Inflammatory macrophage treated with lipopolysaccharide for 4 hours (primary cell): ENCODE measurements at regions not wholly inside any gene's neighbourhood (a gene's known extent, or its start where the extent isn't known, plus 50 kb on each side); places are given as distances from the start of the nearest gene placed in this dataset.

Experiments used
- DNase-seq: peaks from one replicate; pipeline ENCODE4 v3.0.0-alpha.2; 2020

- DNase-seq, result no peak
These were observed 334.6 kb downstream of the MN1 start for GRCh38 chr22:27466778-27467438.

DNA sequence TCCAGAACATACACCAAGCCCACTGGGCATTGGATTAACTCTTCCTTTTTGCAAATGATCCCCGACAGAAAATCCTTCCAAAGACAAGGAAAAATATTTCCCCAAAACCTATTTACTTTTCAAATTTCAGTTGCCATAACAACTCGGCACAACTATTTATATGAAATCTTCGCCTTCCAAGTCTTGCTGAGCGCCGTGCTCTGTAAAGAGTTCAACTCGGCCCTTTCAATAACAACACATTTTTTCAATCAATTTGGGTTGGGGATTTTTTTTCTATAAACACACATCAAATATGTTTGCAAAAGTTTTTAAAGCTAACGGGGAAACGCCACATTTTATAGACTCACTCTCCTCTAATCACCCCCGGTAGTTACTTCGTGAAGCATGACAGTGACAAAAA, 333.8 kb downstream of the MN1 start:
- DNase-seq, result no peak

GRCh38 chr22:27468712-27469111, 332.8 kb downstream of the MN1 start:
- no peak for DNase-seq

- DNase-seq, result no peak
These were observed 331.3 kb downstream of the MN1 start for GRCh38 chr22:27470169-27470772.

DNA sequence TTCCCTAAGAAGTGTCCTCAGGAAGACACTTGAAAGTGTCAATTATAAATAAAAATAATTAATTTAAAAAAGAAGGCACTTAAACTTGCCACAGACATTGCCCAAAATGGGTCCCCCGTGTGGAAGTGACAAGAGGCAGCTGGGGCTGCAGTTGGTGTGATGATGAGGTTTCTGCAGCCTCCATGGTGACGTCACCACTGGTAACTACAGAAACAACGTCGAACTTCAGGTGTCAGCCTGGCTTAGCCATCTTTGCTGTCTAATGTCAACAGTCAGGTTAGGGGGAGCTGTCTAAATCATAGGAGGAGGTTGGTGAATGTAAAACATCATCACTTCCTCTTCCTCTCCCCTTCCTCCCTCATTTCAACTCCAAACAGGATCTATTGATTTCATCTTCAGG, 328.6 kb downstream of the MN1 start:
- no peak for DNase-seq

GRCh38 chr22:27473533-27473932, 328.0 kb downstream of the MN1 start:
- DNase-seq, result no peak

DNA sequence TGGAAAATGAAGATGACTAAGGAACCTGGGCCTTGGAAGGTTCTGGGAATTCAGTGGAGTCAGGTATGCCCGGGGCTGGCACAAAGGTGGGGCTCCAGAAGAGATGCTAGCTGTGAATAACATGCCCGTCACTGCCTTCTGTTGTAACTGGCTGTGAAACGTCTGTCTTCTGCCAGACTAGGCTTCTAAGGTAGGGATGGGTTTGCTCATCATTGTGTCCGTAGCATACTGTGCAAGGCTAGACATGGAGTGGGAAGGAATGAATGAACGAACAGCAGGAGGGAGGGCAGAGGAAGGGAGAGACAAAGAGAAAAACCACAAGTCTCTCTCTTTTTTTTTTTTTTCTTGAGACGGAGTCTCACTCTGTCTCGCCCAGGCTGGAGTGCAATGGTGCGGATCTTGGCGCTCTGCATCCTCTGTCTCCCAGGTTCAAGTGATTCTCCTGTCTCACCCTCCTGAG, 327.4 kb downstream of the MN1 start:
- no peak for DNase-seq

GRCh38 chr22:27474711-27475547, 326.6 kb downstream of the MN1 start:
- DNase-seq, result no peak

DNA sequence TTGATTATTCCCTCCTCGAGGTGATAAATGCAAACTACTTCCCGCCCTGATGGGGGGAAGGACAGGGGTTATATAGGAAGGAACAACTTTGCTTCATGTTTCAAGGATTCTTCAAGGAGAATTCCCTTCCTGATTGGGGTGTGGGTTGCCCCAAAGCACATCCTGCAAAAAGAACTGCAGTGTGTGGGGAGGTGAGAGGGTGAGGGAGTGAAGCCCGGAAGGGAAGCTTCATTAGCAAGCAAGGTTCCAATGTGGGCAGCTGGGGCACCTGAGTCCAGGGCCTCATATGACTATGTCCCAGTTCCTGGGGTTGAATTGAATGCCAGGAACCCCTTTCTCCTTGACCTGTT, 326.0 kb downstream of the MN1 start:
- no peak for DNase-seq

- no peak for DNase-seq
These were observed 325.2 kb downstream of the MN1 start for GRCh38 chr22:27476318-27476717.

DNA sequence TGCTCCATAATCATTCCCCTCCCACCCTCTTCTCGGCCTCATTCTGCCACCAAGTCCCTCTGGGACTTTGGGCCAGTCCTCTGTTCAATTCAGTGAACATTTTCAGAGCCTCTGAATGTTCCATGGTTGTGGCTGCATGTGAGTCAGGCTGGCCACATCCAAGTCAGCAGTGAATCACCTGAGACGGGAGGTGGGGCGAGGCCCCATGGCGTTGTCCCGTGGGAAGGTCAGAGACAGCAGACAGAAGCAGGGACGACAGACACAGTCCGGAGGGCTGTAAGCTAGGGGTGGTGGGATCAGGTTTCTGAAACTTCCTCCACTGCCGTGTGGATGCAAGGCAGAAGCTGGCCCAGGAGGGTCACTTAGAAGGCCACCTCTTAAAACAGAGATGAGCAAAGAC, 324.8 kb downstream of the MN1 start:
- no peak for DNase-seq

DNA sequence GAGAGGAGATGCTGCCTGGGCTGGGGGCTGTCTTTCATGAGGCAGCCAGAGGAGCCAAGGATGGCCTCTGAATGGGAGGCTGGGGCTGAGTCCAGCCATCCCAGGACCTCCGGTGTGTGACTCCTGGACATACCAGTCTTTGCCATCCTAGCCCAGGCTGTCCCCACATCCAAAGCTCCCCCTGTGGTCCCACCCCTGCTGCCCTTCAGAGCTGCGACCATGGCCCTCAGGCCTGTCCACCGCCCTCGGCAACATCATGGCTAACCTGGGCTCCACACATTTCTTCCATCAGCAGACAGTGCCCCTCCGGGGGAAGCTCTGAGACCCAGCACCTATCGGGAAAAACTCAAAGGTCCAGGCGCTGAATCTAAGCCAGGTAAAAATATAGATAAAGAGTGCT, 324.4 kb downstream of the MN1 start:
- DNase-seq, result no peak

DNA sequence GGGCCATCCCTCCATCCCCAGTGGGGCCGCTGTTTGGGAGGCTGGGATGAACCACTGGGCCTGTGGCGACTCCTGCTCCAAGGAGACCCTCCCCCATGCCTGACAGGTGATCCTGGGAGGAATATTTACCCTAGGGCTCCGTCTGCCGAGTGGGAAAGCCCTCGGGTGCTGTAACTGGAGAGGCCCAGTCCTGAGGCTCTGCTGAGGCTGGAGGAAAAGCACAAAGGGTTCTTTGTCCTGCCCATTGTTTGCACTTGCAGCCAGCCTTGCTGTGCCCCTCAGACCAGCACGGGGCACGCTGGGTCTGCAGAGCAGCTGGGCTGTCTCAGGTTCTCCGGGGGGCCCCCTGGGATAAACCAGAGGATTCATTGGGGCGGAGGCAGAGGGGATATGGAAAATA, 321.1 kb downstream of the MN1 start:
- no peak for DNase-seq

GRCh38 chr22:27482402-27482801, 319.2 kb downstream of the MN1 start:
- DNase-seq, result no peak

DNA sequence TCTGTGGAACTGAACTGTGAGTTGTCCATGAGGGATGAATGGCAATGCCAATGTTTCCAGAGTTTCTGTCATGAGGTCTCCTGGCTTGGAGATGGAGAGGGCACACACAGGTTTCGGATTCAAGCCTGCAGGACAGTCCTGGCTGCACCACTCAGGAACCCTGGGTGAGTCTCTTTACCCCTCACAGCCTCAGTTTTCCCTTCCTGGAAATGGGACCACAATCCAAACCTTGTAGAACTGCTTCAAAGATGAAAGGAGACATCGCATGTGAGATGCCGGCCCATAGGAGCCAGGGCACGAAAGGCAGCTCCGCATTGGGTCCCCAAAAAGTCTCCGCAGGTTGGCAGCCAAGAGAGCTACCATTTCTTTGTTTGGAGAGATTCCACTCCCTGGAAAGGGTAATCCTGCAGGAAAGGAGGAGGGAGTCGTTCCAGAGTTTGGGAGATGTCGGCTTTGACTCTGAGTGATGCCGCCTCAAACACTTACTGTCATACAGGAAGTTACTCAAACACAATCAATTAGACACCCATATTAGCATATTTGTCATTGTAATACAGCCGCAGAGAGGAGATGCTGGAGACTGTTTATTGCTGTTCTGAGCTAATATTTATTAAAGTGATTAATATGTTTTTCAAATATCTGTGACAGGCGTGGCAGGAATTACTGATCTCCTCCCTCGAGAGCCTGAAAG, 318.3 kb downstream of the MN1 start:
- no peak for DNase-seq

DNA sequence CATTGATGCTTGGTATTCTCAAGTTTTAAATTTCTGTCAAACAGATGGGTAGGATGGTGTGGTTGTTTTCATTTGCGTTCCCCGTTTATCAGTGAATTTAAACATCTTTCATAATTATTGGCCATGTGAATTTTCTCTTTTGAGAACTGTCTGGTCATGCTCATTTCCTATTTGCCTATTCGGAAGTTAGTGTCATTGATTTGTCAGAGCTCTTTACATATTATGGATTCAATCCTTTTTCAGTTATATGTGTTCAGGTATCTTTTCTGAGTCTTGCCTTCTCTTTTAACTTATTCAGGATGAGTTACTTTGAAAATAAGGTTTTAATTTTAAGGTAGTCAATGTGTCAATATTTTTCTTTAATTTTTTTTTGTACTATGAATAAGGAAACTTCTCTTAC, 315.7 kb downstream of the MN1 start:
- no peak for DNase-seq

DNA sequence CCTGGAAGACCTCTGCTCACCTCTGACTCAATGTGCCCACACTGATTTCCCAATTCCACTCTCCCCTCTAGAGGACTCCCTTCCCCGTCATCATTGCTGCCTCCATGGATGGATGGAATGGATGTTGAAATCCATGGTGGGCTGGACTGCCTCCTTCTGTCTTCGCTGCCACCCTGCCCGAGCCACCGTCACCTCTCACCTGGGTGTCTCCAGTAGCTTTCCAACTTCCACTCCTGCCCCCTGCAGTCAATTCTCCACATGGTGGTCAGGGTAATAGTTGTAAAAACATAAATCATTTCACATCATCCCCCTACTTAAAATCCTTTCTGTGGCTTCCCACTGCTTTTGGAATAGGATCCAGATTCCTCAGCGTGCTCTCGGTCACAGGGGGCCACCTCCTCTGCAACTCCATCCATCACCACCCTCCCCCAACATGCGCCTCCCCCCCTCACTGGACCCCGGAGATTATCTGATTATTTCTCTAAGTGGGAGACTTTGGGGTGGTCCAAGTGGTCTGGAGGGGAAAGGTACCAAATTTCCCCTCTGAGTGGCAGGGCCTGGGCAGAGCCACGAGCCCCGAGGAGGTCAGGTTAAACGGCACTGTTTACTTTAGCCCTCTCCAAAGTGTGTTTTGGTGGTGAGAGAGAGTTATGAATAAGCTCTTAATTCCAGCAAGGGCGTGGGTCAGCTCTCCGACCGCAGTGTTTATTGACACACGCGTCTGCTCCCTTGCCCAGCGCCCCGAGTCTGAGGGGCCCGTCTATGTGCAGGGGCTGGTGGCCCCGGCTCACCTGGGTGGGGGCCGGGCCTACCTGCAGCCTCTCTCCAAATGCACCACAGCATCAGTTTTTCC, 313.7 kb downstream of the MN1 start:
- DNase-seq, result no peak

- DNase-seq, result no peak
These were observed 312.9 kb downstream of the MN1 start for GRCh38 chr22:27488456-27489177.

GRCh38 chr22:27489178-27489675, 312.3 kb downstream of the MN1 start:
- DNase-seq, result no peak

DNA sequence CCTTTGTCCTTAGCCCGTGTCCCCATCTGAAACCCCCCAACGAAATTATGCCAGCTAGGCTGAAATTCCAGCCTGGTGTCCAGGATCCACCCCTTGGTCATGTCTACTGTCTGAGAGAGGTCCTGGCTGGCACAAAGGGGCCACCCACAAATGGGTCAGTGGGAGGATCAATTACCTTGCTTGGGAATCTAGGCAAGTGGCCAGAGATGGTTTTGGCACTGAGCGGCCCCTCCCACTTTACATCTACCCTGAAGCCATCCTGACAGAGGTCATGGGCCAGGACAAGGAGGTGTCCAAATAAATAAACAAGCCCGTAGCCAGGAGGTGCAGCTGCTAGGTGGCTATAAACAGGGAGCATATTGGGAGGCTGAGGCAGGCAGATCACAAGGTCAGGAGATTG, 311.5 kb downstream of the MN1 start:
- DNase-seq, result no peak

DNA sequence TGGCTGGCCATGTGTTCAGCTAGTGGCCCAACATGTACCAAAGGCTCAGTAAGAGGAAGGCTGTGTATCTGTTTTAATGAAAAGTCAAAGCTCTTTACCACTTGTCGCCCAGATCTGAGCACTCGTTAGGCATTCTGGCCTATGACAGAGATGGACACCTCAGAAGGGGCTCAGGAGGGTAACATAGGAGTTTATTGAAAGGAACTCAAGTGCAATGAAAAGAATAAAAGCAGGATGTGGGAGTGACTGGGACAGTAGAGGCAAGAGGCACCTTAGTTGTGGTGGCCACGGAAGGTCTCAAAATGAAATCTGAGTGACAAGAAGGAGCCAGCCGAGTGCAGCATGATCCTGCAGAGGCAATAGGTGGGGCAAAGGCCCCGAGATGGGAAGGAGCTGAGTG, 309.7 kb downstream of the MN1 start:
- DNase-seq, result no peak
